OCI-LY7 (cell line): ENCODE measurements at regions not wholly inside any gene's neighbourhood (a gene's known extent, or its start where the extent isn't known, plus 50 kb on each side); places are given as distances from the start of the nearest gene placed in this dataset.

Experiments
- BruUV-seq: library from RNA; stranded (reverse); fragments of 400-500 nt; replicated peaks from 2 replicates; lab custom pipeline; 2021; lab: Mats Ljungman, UMichigan
- CTCF ChIA-PET: fragments of 300-600 bp; sonication (Branson Sonifier 250); formaldehyde crosslinking; loops from one replicate; lab custom pipeline; 2022; ENCODE audit warnings: antibody characterized with exemption; ENCODE audit not compliant: unreplicated experiment; lab: Charles Lee
- POLR2A ChIA-PET: fragments of 300-600 bp; sonication (Branson Sonifier 250); formaldehyde crosslinking; loops from one replicate; lab custom pipeline; 2022; ENCODE audit warnings: antibody characterized with exemption; lab: Charles Lee
- DNase-seq: peaks from one replicate; pipeline ENCODE4 v3.0.0-alpha.2; 2015; ENCODE audit warnings: low spot score
- H2AFZ ChIP-seq: fragments of 200-600 bp; sonication (generic), shearing (Covaris generic); 2 replicates; pipeline ENCODE4 v1.6.1; 2014; ENCODE audit warnings: mild to moderate bottlenecking, antibody characterized with exemption, low read length, moderate library complexity
- H3K27ac ChIP-seq: fragments of 200-600 bp; sonication (generic); 2 replicates; pipeline ENCODE4 v1.5.1; 2014; ENCODE audit warnings: mixed run types, low read depth, mild to moderate bottlenecking, moderate library complexity, low read length, inconsistent platforms; ENCODE audit not compliant: poor library complexity, severe bottlenecking
- H3K36me3 ChIP-seq: fragments of 200-600 bp; sonication (generic); 2 replicates; pipeline ENCODE4 v1.6.1; 2014; ENCODE audit warnings: mild to moderate bottlenecking, antibody characterized with exemption, low read length, moderate library complexity, mixed read lengths; ENCODE audit not compliant: insufficient read depth
- H3K4me1 ChIP-seq: fragments of 200-600 bp; sonication (generic); 2 replicates; pipeline ENCODE4 v1.5.1; 2014; ENCODE audit warnings: mild to moderate bottlenecking, low read length; ENCODE audit not compliant: insufficient read depth, poor library complexity, severe bottlenecking
- H3K4me2 ChIP-seq: fragments of 200-600 bp; sonication (generic); 2 replicates; pipeline ENCODE4 v1.6.1; 2014; ENCODE audit warnings: mild to moderate bottlenecking, low read length
- H3K4me3 ChIP-seq: fragments of 200-600 bp; sonication (generic); 2 replicates; pipeline ENCODE4 v1.5.1; 2014; ENCODE audit warnings: mild to moderate bottlenecking, low read depth, low read length; ENCODE audit not compliant: poor library complexity, severe bottlenecking
- H3K79me2 ChIP-seq: fragments of 200-600 bp; sonication (generic); 2 replicates; pipeline ENCODE4 v1.6.1; 2016; ENCODE audit warnings: low read depth, mild to moderate bottlenecking, low read length, moderate library complexity, mixed read lengths; ENCODE audit not compliant: insufficient read depth
- H3K9me2 ChIP-seq: fragments of 200-600 bp; sonication (generic); 2 replicates; pipeline ENCODE4 v1.6.1; 2016; ENCODE audit warnings: mild to moderate bottlenecking, low read length, mixed read lengths; ENCODE audit not compliant: insufficient read depth
- H3K9me3 ChIP-seq: fragments of 200-600 bp; sonication (generic); 2 replicates; pipeline ENCODE4 v1.6.1; 2014; ENCODE audit warnings: mild to moderate bottlenecking, mixed run types, low read length, mixed read lengths
- H4K20me1 ChIP-seq: fragments of 200-600 bp; sonication (generic); 2 replicates; pipeline ENCODE4 v1.6.1; 2014; ENCODE audit warnings: mild to moderate bottlenecking, antibody characterized with exemption, low read length, moderate library complexity, mixed read lengths; ENCODE audit not compliant: insufficient read depth
- EZH2phosphoT487 ChIP-seq: fragments of 200-600 bp; sonication (generic); IDR thresholded peaks from 2 replicates; pipeline ENCODE4 v1.6.1; 2018; ENCODE audit warnings: low read depth, borderline replicate concordance, mild to moderate bottlenecking, mixed run types, antibody characterized with exemption, low read length, moderate library complexity, mixed read lengths
- intact Hi-C: fragments of 100-400 bp; cut with micrococcal nuclease; formaldehyde crosslinking; loops from one replicate; pipeline ENCODE4 v1.10.0; 2022; ENCODE audit not compliant: unreplicated experiment
- TF ChIP-seq, protein P1 (sequence below): fragments of 200-600 bp; sonication (generic); conservative IDR thresholded peaks from 2 replicates; pipeline ENCODE4 v1.5.1; 2014; ENCODE audit warnings: mild to moderate bottlenecking, antibody characterized with exemption, low read length, moderate library complexity, mixed read lengths

DNA sequence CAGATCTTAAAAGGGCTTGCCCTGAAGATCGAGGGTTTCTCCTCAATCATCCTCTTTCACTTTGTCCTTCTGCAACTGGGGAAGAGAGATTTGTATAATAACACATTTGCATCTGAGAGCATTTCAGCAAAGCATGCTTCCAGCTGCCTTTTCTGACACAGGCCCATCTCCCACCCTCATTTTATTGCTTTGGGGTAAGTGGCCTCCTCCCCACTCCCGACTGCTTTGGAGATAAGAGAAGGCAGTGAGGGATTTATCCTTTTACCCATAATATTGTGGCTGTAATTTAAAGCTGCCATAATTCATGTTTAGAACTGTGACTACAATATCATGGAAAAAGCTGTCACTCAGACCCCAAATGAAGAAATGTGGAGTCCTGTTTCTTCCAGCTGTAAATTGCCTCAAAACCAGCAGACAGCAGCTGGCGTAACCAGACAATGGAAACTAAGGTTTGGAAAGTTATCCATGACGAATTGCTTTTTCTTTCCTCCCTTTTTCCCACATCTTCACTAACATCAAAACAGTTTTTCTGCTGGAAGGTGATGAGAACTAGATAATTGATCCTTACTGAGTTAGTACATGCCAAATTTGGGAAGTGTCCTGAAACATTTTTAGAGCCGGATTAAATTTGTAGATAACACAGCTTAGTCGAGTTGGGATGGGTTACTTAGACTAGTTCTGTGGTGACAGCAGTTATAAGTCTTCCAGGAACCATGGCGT is 104.2 kb upstream of the PFN2 start:
- ChIA-PET CTCF (no interaction called here), POLR2A (interaction anchor here (0.7 kb wide), 1 partner anchor 17 kb away, joined by 3 read pairs; no protein-coding TSS in a partner anchor)
- Histone ChIP-seq H3K9me3 (no peaks in the 10 kb centered on the region), H3K27ac (no peak overlapping the region), H3K4me2 (no peak overlapping the region), H3K4me3 (no peak overlapping the region), H3K4me1 (no peaks in the 10 kb centered on the region), H3K36me3 (no peaks in the 10 kb centered on the region), H2AFZ (no peak overlapping the region), H3K79me2 (no peaks in the 10 kb centered on the region), H3K9me2 (no peaks in the 10 kb centered on the region), H4K20me1 (no peaks in the 10 kb centered on the region)
- intact Hi-C loops = no loop called here
- DNase-seq = no peak
- no peak for TF ChIP-seq EZH2phosphoT487
- TF ChIP-seq, protein P1, sequence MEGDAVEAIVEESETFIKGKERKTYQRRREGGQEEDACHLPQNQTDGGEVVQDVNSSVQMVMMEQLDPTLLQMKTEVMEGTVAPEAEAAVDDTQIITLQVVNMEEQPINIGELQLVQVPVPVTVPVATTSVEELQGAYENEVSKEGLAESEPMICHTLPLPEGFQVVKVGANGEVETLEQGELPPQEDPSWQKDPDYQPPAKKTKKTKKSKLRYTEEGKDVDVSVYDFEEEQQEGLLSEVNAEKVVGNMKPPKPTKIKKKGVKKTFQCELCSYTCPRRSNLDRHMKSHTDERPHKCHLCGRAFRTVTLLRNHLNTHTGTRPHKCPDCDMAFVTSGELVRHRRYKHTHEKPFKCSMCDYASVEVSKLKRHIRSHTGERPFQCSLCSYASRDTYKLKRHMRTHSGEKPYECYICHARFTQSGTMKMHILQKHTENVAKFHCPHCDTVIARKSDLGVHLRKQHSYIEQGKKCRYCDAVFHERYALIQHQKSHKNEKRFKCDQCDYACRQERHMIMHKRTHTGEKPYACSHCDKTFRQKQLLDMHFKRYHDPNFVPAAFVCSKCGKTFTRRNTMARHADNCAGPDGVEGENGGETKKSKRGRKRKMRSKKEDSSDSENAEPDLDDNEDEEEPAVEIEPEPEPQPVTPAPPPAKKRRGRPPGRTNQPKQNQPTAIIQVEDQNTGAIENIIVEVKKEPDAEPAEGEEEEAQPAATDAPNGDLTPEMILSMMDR = no peak
- no TSS peak for BruUV-seq

DNA sequence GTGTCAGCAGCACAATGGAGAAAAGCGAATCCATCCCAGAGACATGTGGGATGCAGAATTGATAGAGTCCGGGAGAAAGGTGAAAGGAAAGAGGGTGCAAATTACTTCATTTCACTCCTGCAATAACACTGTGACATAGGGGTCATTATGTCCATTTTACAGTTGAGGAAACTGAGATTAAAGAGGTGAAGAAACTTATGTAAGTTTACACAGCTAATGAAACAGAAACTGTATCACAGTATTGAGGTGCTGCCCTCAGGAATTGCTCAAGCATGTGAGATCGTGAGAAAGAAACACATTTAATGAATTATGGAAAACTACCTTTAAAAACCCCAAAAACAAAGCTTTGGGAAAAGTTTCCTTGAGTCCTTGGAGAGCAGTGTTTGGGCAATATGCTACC is 103.6 kb upstream of the PFN2 start:
- no peak overlapping the region for H2AFZ ChIP-seq
- no peaks in the 10 kb centered on the region for H3K36me3 ChIP-seq
- BruUV-seq = no TSS peak
- H3K27ac ChIP-seq = no peak overlapping the region
- H4K20me1 ChIP-seq = no peaks in the 10 kb centered on the region
- no peak overlapping the region for H3K4me3 ChIP-seq
- DNase-seq = no peak
- no peaks in the 10 kb centered on the region for H3K79me2 ChIP-seq
- H3K4me2 ChIP-seq = no peak overlapping the region
- no peaks in the 10 kb centered on the region for H3K9me2 ChIP-seq
- TF ChIP-seq, protein P1 = no peak
- TF ChIP-seq EZH2phosphoT487 = no peak
- CTCF ChIA-PET = no interaction called here
- intact Hi-C loops = no loop called here
- POLR2A ChIA-PET = interaction anchor here (0.7 kb wide), 1 partner anchor 17 kb away, joined by 3 read pairs; no protein-coding TSS in a partner anchor
- H3K4me1 ChIP-seq = no peaks in the 10 kb centered on the region
- no peaks in the 10 kb centered on the region for H3K9me3 ChIP-seq

DNA sequence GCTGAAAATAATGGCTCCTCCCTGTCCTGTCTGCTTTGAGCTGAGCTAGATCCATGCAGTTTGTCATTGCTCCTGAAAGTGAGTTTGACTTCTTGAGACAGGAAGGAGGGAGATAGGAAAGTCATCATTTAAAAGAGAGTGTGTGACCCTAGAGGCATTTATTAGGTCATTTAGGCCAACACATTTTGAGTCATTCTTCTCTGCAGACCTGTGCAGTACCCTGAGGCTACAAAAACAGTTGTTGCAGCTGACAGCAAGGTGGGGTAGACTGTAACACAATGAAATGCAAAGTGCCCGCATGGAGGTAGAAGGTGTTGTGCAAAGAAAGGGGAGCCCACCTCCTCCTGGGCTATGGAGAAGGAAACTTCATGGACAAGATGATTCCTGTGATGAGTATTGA is 102.8 kb upstream of the PFN2 start:
- BruUV-seq = no TSS peak

More for the DNA sequence above, 102.8 kb upstream of the PFN2 start:
- H3K36me3 ChIP-seq = no peaks in the 10 kb centered on the region
- H3K9me2 ChIP-seq = no peaks in the 10 kb centered on the region
- no peak for TF ChIP-seq EZH2phosphoT487
- TF ChIP-seq, protein P1 = no peak
- ChIA-PET POLR2A (no interaction called here), CTCF (no interaction called here)
- H3K4me2 ChIP-seq = no peak overlapping the region
- no peaks in the 10 kb centered on the region for H3K79me2 ChIP-seq
- no peak for DNase-seq
- intact Hi-C loops = no loop called here
- H3K4me3 ChIP-seq = no peak overlapping the region
- no peaks in the 10 kb centered on the region for H3K9me3 ChIP-seq
- H3K27ac ChIP-seq = no peak overlapping the region
- no peaks in the 10 kb centered on the region for H4K20me1 ChIP-seq
- no peaks in the 10 kb centered on the region for H3K4me1 ChIP-seq
- H2AFZ ChIP-seq = no peak overlapping the region
